Activated naive CD4-positive, alpha-beta T cell treated with anti-CD3 and anti-CD28 coated beads, Interleukin-2, amount 50 U/mL, for 72 hours (primary cell): ENCODE measurements at regions not wholly inside any gene's neighbourhood (a gene's known extent, or its start where the extent isn't known, plus 50 kb on each side); places are given as distances from the start of the nearest gene placed in this dataset.
"Not testable (repeated sequence)": the region's sequence is repeated elsewhere in the genome, so short reads cannot be mapped to it uniquely, and the experiment has no call there.

Source experiments
- ATAC-seq, 2 donors: fragments of 150-1000 bp; cut with Tn5 transposase; 2 replicates each; pipeline ENCODE4 v1.10.0; 2021; ENCODE audit warnings: mild to moderate bottlenecking in 2 of 2, moderate library complexity in 2 of 2
- DNase-seq, 2 donors: peaks; one replicate each; pipeline ENCODE4 v3.0.0; 2021 to 2022; ENCODE audit warnings: low spot score in 2 of 2
- H3K27ac Mint-ChIP-seq, 2 donors: one replicate each; pipeline ENCODE4 v1.8.0; 2022; ENCODE audit warnings: mild to moderate bottlenecking in 2 of 2, mixed read lengths in 2 of 2
- H3K36me3 Mint-ChIP-seq, 2 donors: one replicate each; pipeline ENCODE4 v1.8.0; 2022; ENCODE audit warnings: mixed read lengths in 2 of 2
- H3K9me3 Mint-ChIP-seq, 2 donors: one replicate each; pipeline ENCODE4 v1.8.0; 2022; ENCODE audit warnings: mixed read lengths in 2 of 2

DNA sequence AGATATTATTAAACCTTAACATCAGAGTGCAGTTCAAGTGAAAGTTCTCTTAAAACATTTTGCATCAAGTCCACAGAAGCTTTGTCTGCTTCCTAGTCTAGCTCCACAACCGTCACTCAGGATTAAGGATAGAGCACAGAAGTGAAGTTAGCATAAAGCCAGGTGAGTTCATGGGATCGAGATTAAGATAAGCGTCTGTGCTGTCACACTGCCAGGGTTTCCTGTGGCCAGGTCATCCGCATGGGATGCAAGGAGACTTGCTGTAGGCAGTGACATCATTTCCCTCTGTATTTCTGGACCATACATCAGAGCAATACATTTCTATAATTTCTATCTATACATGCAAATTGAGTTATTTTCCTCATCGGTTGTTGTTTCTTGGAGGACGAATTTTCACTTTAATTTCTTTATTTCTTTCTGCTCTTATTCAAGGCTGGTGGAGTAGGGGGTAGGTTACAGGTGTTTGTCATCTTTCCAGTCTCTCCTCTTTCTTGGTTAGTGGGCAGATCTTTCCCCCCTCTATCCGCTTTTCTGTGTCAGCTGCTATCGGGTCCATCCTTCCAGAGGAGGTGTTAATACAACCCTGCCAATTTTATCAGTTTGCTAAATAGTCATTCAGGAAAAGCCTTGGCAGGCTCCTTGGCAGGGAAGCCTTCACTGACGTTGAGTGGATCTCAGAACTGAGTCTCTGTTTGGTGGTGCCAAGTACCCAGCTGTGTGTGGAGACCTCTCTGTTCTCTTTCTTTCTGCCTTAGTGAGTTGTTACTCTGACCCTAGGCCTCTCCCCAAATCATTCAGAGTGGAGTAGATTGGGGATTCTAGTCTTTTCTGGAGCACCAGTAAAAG, 307.6 kb upstream of the MAP3K7 start:
- H3K27ac Mint-ChIP-seq, result no peak overlapping the region
- DNase-seq, result no peak
- no peak for ATAC-seq
- H3K36me3 Mint-ChIP-seq, result no peaks in the 10 kb centered on the region
- H3K9me3 Mint-ChIP-seq, result no peaks in the 10 kb centered on the region

DNA sequence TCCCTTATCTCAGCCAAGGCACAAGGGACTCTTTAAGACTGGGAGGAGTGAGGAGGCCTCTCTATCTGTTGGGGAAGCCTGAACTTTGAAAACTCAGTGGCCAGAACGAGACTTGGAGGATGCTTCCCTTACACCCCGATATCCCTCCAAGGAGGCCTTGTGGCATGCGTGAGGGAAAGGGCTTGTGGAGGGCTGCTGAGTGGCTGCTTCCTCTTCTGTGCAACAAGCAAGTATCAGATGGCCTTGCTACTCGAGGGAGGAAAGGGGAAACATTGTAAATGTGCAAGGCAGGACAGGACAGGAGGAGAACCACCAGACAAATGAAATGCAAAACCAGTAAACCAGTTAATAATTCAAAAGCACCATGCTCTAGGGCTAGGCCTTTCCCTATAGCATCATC, 306.5 kb upstream of the MAP3K7 start:
- no peak overlapping the region for H3K27ac Mint-ChIP-seq

DNA sequence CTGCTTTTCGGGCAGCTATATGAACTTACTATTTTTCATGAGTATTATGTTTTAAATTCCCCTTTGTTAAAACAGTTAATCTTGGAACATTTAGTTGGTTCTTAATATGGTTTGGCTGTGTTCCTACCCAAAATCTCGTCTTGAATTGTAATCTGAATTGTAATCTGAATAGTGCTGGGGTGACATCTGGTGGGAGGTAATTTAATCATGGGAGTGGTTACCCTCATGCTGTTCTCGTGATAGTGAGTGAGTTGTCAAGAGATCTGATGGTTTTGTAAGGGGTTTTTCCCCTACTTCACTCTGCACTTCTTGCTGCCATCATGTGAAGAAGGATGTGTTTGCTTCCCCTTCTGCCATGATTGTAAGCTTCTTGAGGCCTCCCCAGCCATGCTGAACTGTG, 305.4 kb upstream of the MAP3K7 start:
- no peaks in the 10 kb centered on the region for H3K36me3 Mint-ChIP-seq
- DNase-seq (no peak), ATAC-seq (no peak)
- no peaks in the 10 kb centered on the region for H3K9me3 Mint-ChIP-seq
- no peak overlapping the region for H3K27ac Mint-ChIP-seq

More for the DNA sequence above, 306.5 kb upstream of the MAP3K7 start:
- no peaks in the 10 kb centered on the region for H3K36me3 Mint-ChIP-seq
- DNase-seq, result no peak
- no peak for ATAC-seq
- no peaks in the 10 kb centered on the region for H3K9me3 Mint-ChIP-seq

DNA sequence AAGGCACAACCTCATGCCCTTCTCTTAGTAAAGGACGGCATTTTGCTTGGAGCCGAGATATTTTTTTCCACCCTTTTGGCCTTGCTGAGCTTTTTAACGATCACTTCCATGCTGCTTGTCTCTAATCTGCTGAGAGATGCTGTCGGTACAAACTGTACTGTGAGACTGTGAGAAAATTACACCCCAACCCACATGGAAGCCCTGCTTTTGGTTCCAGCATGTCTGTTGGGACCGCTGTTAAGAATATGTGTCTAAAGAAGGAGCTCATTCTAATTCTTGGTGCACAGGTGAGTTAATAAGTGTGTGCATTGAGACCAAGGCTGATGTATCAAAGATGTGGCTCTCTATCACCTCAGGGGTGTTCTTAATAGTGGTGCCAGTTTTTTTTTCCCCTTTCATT, 304.5 kb upstream of the MAP3K7 start:
- DNase-seq (no peak), ATAC-seq (no peak)
- no peak overlapping the region for H3K27ac Mint-ChIP-seq
- H3K9me3 Mint-ChIP-seq, result no peaks in the 10 kb centered on the region
- H3K36me3 Mint-ChIP-seq, result no peaks in the 10 kb centered on the region

DNA sequence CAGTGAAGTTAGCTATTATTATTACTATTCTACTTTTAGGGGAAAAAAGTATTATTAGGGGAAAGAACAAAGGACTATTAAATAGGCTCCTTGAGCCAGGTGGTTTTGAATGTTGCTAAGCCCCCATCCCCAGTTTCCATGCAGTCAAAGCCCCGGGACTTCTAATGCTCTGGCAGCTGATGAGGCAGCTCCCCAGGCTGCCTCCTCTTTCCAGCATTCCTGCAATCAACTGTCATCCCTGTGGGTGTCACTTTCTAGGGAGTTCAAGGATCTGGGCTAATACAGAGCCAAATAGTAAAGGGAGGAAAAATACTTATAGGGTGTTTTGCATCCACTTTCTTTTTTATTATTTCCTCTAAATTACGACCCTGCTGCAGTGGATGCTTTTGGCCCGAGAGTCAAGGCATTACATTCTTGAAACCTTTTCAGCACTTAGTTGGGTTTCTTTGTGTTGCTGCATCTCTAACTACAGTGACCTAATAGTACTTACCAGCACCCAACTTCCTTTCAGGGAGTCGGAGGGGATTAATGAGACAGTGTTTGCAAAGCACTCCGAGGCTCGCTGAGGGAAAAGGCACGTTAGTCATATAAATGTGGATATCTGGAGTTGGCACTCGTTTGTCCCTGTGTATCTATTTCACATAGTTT, 303.9 kb upstream of the MAP3K7 start:
- DNase-seq (no peak), ATAC-seq (no peak)
- Mint-ChIP-seq H3K9me3 (no peaks in the 10 kb centered on the region), H3K27ac (no peak overlapping the region), H3K36me3 (no peaks in the 10 kb centered on the region)

DNA sequence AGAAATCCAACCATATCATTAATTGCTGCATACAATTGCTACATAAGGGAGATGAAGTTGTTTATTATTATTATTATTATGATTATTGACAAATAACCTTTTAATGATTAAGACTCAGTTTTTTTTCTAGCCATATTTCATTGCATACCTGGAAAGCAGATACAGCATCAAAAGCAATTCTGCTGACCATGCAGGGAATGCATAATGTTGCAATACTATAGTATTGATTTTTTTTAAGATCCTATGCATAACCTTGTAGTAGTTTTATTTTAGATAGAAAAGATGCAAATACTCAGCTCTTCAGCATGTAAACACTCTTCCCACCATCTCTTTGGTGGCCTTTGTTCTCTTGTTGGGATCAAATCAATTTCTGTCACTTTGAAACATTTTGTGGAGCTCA, 300.9 kb upstream of the MAP3K7 start:
- no peaks in the 10 kb centered on the region for H3K36me3 Mint-ChIP-seq
- DNase-seq (no peak), ATAC-seq (no peak)
- H3K9me3 Mint-ChIP-seq, result peaks cover 0 to 12% of the 10 kb centered on the region in 2 donors
- no peak overlapping the region for H3K27ac Mint-ChIP-seq

DNA sequence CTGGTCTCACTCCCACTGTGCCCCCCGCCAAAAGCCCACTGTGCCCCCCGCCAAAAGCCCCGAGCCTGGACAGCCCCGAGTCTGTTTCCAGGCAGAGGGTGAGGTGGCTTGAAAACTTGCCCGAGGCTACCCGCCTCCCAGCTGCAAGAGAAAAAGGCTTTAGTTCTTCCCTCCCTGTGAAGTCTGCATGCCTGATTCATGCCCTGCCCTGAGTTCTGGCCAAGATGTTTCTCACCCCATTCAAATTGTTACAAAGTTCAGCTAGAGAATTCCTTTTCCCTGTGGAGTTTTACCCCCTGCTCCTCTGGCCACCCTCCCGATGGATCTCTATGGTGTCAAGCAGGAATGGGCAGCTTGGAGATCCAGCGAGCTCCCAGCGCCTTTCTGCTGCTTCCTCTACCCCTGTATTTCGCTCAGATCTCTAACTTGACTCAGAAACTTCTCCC, 298.8 kb upstream of the MAP3K7 start:
- peaks cover 0 to 17% of the 10 kb centered on the region in 2 donors for H3K9me3 Mint-ChIP-seq
- DNase-seq (no peak), ATAC-seq (no peak)
- H3K27ac Mint-ChIP-seq, result no peak overlapping the region
- H3K36me3 Mint-ChIP-seq, result no peaks in the 10 kb centered on the region

DNA sequence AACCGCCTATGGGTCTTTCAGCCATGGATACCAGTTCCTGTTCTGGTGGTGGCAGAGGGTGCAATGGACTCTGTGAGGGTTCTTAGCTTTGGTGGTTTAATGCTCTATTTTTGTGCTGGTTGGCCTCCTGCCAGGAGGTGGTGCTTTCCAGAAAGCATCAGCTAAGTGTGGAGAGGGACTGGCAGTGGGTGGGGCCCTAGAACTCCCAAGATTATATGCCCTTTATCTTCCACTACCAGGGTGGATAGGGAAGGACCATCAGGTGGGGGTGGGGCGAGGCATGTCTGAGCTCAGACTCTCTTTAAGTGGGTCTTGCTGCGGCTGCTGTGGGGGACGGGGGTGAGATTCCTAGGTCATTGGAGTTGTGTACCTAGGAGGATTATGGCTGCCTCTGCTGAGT, 298.3 kb upstream of the MAP3K7 start:
- not testable (repeated sequence) for DNase-seq, ATAC-seq, H3K27ac Mint-ChIP-seq, H3K36me3 Mint-ChIP-seq
- H3K9me3 Mint-ChIP-seq, result peaks cover 0 to 17% of the 10 kb centered on the region in 2 donors

DNA sequence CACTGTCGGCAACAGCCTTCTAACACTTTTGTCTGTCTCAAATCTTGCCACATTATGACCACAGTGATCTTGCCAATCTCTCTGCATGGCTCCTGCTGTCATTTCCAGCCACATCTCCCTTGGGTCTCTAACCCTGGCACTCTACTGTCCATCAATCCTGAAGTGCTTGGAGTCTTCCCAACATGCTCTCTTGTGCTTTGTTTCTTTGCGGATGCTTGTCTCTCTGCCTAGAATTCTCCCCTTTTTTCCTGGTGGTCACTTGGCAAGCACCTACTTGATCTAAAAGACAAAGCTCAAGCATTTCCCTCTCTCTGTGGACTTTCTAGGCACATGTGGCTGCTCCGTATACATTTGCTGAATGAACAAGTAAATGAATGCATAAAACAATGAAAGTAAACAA, 290.7 kb upstream of the MAP3K7 start:
- peaks cover 4 to 9% of the 10 kb centered on the region in 2 donors for H3K9me3 Mint-ChIP-seq
- ATAC-seq (no peak), DNase-seq (no peak)
- no peak overlapping the region for H3K27ac Mint-ChIP-seq
- no peaks in the 10 kb centered on the region for H3K36me3 Mint-ChIP-seq

DNA sequence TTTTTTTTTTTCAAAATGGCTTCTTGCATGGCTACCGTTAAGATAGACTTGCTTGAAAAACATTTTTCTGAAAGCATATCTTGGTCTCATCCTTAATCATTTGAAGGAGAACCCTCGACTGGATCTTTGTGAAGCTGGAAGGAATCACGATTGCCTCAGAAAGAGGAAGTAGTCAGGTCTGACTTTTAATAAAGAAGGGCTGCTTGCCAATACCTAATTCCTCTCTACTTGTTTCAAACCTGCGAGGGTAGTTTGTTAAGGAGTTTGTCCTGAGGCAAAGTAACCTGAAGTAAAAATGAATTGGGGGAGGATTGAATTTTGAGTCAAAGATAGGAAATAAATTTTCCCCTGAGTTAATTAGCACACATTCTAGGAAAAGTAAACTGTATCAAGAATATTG, 288.1 kb upstream of the MAP3K7 start:
- H3K27ac Mint-ChIP-seq, result no peak overlapping the region
- H3K9me3 Mint-ChIP-seq, result peaks cover 4 to 5% of the 10 kb centered on the region in 2 donors

DNA sequence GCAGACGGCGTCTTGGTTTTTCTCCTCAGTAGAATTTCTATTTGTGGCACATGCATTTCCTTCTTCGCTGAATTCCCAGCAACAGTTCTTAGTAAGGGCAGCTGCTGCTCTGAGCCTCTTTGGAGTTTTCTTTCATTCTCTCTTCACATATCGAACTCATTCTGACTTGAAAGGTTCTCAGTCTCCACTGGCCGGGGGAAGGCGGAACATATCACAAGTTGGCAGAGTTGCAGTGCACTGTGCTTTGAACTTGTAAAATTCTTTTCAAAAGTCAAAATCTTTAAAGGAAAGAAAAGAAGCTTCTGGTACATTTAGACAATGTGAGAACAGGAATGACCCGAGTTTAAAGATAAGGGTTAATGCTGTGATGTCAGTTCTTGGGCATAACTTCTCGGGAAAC, 286.1 kb upstream of the MAP3K7 start:
- ATAC-seq, result no peak
- Mint-ChIP-seq H3K27ac (no peak overlapping the region), H3K36me3 (no peaks in the 10 kb centered on the region)

More for the DNA sequence above, 288.1 kb upstream of the MAP3K7 start:
- DNase-seq (no peak), ATAC-seq (no peak)
- no peaks in the 10 kb centered on the region for H3K36me3 Mint-ChIP-seq

DNA sequence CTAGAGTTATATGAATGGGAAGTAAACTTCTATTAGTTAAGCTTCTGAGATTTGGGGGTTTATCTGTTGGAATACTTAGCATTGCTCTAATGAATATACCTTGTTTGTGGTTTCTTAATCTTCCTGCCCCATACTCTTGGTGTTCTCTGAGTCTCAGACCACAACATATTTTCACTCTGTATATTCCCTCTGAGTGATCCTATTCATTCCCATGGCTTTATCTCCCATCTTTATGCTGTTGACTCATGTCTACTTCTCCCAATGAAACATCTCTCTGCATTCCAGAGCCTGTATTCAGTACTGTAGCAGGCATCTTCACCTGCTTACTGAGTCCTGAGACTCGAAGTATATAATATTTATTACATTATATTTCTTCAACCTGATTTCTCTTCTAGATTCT, 283.7 kb upstream of the MAP3K7 start:
- no peaks in the 10 kb centered on the region for H3K9me3 Mint-ChIP-seq
- ATAC-seq, result no peak
- no peaks in the 10 kb centered on the region for H3K36me3 Mint-ChIP-seq
- no peak for DNase-seq
- no peak overlapping the region for H3K27ac Mint-ChIP-seq

More for the DNA sequence above, 286.1 kb upstream of the MAP3K7 start:
- H3K9me3 Mint-ChIP-seq, result no peaks in the 10 kb centered on the region
- DNase-seq, result no peak

DNA sequence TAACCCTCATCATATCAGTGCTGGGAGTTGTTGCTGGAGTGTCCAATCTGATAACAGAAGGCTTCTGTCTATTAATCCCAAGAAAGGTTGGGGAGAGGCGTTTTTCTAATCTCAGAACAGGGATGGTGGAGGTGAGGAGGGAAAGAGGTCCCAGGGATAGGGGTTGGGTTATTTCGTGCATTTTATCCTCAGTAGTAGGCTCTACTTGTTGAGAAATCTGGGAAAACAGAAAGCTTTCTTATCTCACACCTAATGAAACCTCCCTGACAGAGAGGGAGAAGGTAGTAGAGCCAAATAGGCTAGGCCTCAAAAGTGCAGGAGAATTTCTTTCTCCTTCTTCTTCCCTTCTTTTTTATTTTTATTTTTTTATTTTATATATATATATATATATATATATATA, 281.8 kb upstream of the MAP3K7 start:
- ATAC-seq (no peak), DNase-seq (no peak)
- H3K27ac Mint-ChIP-seq, result no peak overlapping the region
- H3K9me3 Mint-ChIP-seq, result no peaks in the 10 kb centered on the region
- no peaks in the 10 kb centered on the region for H3K36me3 Mint-ChIP-seq

DNA sequence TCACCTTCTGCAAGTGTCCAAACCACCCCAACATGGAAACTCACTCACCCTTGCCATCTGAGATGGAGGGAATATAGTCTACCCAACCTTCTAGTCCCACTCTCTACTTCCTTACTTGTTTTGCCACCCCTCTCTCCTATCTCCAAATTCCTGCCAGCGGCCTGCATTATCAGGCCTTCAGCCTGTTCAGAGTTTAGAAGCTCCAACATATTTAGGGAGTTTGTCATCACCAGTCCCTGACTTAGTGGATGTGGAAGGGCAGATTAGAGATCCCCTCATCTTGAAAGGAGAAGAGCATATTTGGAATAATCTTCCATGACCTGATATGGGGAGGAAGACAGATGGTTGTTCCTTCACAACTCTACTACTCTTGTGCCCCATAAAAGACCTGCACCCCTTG, 281.4 kb upstream of the MAP3K7 start:
- no peak overlapping the region for H3K27ac Mint-ChIP-seq
- DNase-seq (no peak), ATAC-seq (no peak)
- no peaks in the 10 kb centered on the region for H3K9me3 Mint-ChIP-seq
- H3K36me3 Mint-ChIP-seq, result no peaks in the 10 kb centered on the region

DNA sequence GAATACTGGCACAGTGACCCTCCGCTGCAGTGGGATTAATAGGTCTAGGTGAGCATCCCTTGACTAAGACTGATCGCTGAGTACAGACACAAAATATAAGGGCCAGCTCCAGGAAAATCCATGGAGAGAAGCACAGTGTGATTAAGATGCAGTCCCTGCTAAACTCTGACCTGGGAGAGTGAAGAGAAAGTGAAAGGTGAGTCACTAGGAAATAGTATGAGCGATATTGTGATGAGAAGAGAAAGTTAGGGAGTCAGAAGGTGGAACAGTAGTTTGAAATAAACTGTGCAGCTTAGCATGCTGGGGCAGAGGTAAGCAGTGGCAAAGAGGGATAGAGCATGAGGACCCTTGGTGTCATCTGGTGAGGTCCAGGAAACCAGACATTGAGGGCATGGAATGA, 278.6 kb upstream of the MAP3K7 start:
- no peak overlapping the region for H3K27ac Mint-ChIP-seq
- DNase-seq (no peak), ATAC-seq (peak; percentile 46 to 91)
- no peaks in the 10 kb centered on the region for H3K36me3 Mint-ChIP-seq
- no peaks in the 10 kb centered on the region for H3K9me3 Mint-ChIP-seq

DNA sequence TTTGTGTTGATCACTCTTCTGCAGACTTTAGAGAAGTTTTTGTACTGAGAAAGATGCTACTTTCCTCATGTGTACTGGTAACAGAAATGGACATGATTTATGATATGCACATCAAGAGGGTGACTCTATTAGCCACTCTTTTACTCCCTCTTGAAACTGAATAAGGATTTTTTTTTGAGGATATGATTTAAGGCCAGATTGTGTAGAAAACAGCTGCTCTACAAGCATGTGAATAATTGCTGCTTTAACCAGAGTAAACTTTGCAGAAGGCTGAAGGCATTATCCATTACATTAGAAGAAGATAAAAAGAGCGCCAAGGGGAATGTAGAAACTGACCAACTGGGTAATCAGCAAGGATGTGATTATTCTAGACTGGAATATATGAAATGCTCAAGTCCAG, 276.2 kb upstream of the MAP3K7 start:
- DNase-seq, result no peak
- Mint-ChIP-seq H3K27ac (no peak overlapping the region), H3K9me3 (no peaks in the 10 kb centered on the region), H3K36me3 (no peaks in the 10 kb centered on the region)
- no peak for ATAC-seq

DNA sequence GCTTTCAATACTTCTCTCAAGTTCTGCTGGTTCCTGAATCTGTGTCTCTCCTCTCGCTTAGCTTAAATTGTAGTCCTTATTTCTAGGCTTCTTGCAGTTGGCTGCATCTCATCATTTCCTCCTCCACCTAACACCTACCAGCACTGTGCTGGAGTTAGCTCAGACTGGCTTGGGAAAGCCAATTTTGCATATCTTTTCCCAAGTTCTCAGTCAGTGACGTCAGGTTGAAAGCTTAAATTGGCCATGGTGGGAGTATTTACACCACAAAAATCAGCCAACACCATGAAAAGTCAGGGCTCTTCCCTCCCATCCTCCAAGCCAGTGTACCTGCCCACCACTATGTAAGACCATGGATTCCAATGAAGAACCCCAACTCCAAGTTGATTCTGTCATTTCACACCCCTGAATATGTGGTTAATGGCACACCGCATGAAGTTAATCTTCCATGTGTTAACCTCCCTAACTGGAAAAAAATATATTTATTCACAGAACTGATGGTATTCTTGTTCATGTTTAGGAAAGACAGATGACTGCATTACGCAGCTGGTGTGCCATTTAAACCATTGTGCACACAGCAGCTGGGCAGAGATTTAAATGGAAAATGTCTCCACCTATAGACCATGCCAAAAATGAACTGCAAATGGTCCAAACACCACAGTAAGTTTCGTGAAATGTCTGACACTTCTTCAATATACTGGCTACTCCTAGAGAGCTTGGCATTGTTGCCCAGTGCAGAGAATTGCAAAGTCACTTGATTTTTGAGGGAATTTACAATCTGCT, 274.1 kb upstream of the MAP3K7 start:
- no peaks in the 10 kb centered on the region for H3K9me3 Mint-ChIP-seq
- H3K36me3 Mint-ChIP-seq, result no peaks in the 10 kb centered on the region
- no peak for DNase-seq
- peak in 1 of 2 donors; percentile 22 for ATAC-seq
- H3K27ac Mint-ChIP-seq, result no peak overlapping the region
